ENCODE measurements at regions not wholly inside any gene's neighbourhood (a gene's known extent, or its start where the extent isn't known, plus 50 kb on each side); places are given as distances from the start of the nearest gene placed in this dataset.
"Not testable (repeated sequence)": the region's sequence is repeated elsewhere in the genome, so short reads cannot be mapped to it uniquely, and the experiment has no call there.

- DNase-seq (ENCODE audit: low read depth in 2 of 2) = no peak
These were observed 113.4 kb upstream of the RAB18 start for GRCh38 chr10:27390681-27391080.

GRCh38 chr10:27388761-27389399 lies 115.2 kb upstream of the RAB18 start:
- no peak for DNase-seq (ENCODE audit: low read depth in 2 of 2)

GRCh38 chr10:27383595-27384542 lies 120.2 kb upstream of the RAB18 start:
- DNase-seq (ENCODE audit: low read depth in 2 of 2) = no peak

GRCh38 chr10:27382176-27382575 lies 121.9 kb upstream of the RAB18 start:
- DNase-seq (ENCODE audit: low read depth in 2 of 2) = no peak

- no peak for DNase-seq (ENCODE audit: low read depth in 2 of 2)
These were observed 123.2 kb upstream of the RAB18 start for GRCh38 chr10:27380929-27381358.

GRCh38 chr10:27379041-27379440 lies 125.1 kb upstream of the RAB18 start:
- DNase-seq (ENCODE audit: low read depth in 2 of 2) = not testable (repeated sequence)

- DNase-seq (ENCODE audit: low read depth in 2 of 2) = no peak
These were observed 130.4 kb upstream of the RAB18 start for GRCh38 chr10:27373566-27374160.

GRCh38 chr10:27372095-27372494 lies 131.5 kb upstream of the ACBD5 start:
- no peak for DNase-seq (ENCODE audit: low read depth in 2 of 2)

GRCh38 chr10:27371375-27371774 lies 130.8 kb upstream of the ACBD5 start:
- DNase-seq (ENCODE audit: low read depth in 2 of 2) = not testable (repeated sequence)

- no peak for DNase-seq (ENCODE audit: low read depth in 2 of 2)
These were observed 129.3 kb upstream of the ACBD5 start for GRCh38 chr10:27369880-27370279.

GRCh38 chr10:27368706-27369105 lies 128.1 kb upstream of the ACBD5 start:
- DNase-seq (ENCODE audit: low read depth in 2 of 2) = no peak

- no peak for DNase-seq (ENCODE audit: low read depth in 2 of 2)
These were observed 126.2 kb upstream of the ACBD5 start for GRCh38 chr10:27366769-27367168.

GRCh38 chr10:27364028-27364427 lies 123.4 kb upstream of the ACBD5 start:
- DNase-seq (ENCODE audit: low read depth in 2 of 2) = no peak

GRCh38 chr10:27360581-27361172 lies 120.1 kb upstream of the ACBD5 start:
- peak; percentile 67 to 69 for DNase-seq (ENCODE audit: low read depth in 2 of 2)

- no peak for DNase-seq (ENCODE audit: low read depth in 2 of 2)
These were observed 119.3 kb upstream of the ACBD5 start for GRCh38 chr10:27359792-27360355.

GRCh38 chr10:27356738-27357137 lies 116.1 kb upstream of the ACBD5 start:
- no peak for DNase-seq (ENCODE audit: low read depth in 2 of 2)

GRCh38 chr10:27355918-27356573 lies 115.4 kb upstream of the ACBD5 start:
- no peak for DNase-seq (ENCODE audit: low read depth in 2 of 2)

GRCh38 chr10:27354643-27355270 lies 114.2 kb upstream of the ACBD5 start:
- not testable (repeated sequence) for DNase-seq (ENCODE audit: low read depth in 2 of 2)

GRCh38 chr10:27354100-27354499 lies 113.5 kb upstream of the ACBD5 start:
- not testable (repeated sequence) for DNase-seq (ENCODE audit: low read depth in 2 of 2)

GRCh38 chr10:27349987-27350386 lies 109.4 kb upstream of the ACBD5 start:
- DNase-seq (ENCODE audit: low read depth in 2 of 2) = no peak

- not testable (repeated sequence) for DNase-seq (ENCODE audit: low read depth in 2 of 2)
These were observed 107.2 kb upstream of the ACBD5 start for GRCh38 chr10:27347827-27348207.
